GM19395 (cell line): ENCODE measurements at regions not wholly inside any gene's neighbourhood (a gene's known extent, or its start where the extent isn't known, plus 50 kb on each side); places are given as distances from the start of the nearest gene placed in this dataset.
"Not testable (repeated sequence)": the region's sequence is repeated elsewhere in the genome, so short reads cannot be mapped to it uniquely, and the experiment has no call there.

Experiments
- ATAC-seq: cut with Tn5 transposase; IDR thresholded peaks from one replicate; pipeline ENCODE4 v1.9.1; 2021; ENCODE audit warnings: mild to moderate bottlenecking, moderate library complexity; ENCODE audit not compliant: unreplicated experiment

GRCh38 chr1:204780630-204781029 lies 90.0 kb upstream of the NFASC start:
- ATAC-seq, result no peak

GRCh38 chr1:204782118-204782700 lies 88.5 kb upstream of the NFASC start:
- ATAC-seq, result no peak

- not testable (repeated sequence) for ATAC-seq
Measured at GRCh38 chr1:204785023-204785422, 85.6 kb upstream of the NFASC start.

GRCh38 chr1:204788470-204788869 lies 82.2 kb upstream of the NFASC start:
- ATAC-seq, result no peak

- no peak for ATAC-seq
Measured at GRCh38 chr1:204791453-204792353, 79.0 kb upstream of the NFASC start.

- ATAC-seq, result no peak
Measured at GRCh38 chr1:204792354-204792692, 78.3 kb upstream of the NFASC start.

- ATAC-seq, result no peak
Measured at GRCh38 chr1:204793259-204793914, 77.3 kb upstream of the NFASC start.

GRCh38 chr1:204796886-204797285 lies 73.8 kb upstream of the NFASC start:
- not testable (repeated sequence) for ATAC-seq

- ATAC-seq, result no peak
Measured at GRCh38 chr1:204797401-204797800, 73.3 kb upstream of the NFASC start.

GRCh38 chr1:204799630-204800029 lies 71.0 kb upstream of the NFASC start:
- no peak for ATAC-seq

- ATAC-seq, result no peak
Measured at GRCh38 chr1:204801211-204801610, 69.5 kb upstream of the NFASC start.

GRCh38 chr1:204802401-204803175 lies 68.1 kb upstream of the NFASC start:
- no peak for ATAC-seq

GRCh38 chr1:204803607-204804006 lies 67.1 kb upstream of the NFASC start:
- no peak for ATAC-seq

GRCh38 chr1:204806943-204807687 lies 63.5 kb upstream of the NFASC start:
- ATAC-seq, result peak; percentile 97

- ATAC-seq, result no peak
Measured at GRCh38 chr1:204809488-204809887, 61.2 kb upstream of the NFASC start.

- ATAC-seq, result no peak
Measured at GRCh38 chr1:204812842-204813241, 57.8 kb upstream of the NFASC start.

- ATAC-seq, result no peak
Measured at GRCh38 chr1:204813522-204813921, 57.1 kb upstream of the NFASC start.

GRCh38 chr1:204814166-204814884 lies 56.3 kb upstream of the NFASC start:
- no peak for ATAC-seq

GRCh38 chr1:204817341-204817740 lies 53.3 kb upstream of the NFASC start:
- no peak for ATAC-seq

GRCh38 chr1:204818998-204819397 lies 51.7 kb upstream of the NFASC start:
- no peak for ATAC-seq
